ENCODE measurements at regions not wholly inside any gene's neighbourhood (a gene's known extent, or its start where the extent isn't known, plus 50 kb on each side); places are given as distances from the start of the nearest gene placed in this dataset.

GRCh38 chr1:223016381-223016780 is 126.7 kb downstream of the TLR5 start:
- no peak overlapping the region for H3K4me3 ChIP-seq (ENCODE audit: low read depth, low read length)
- in situ Hi-C loops (cut with HindIII; ENCODE audit: low sequenced_read_pairs) = no loop called here

GRCh38 chr1:223016890-223017289 is 126.2 kb downstream of the TLR5 start:
- no peak for TF ChIP-seq CTCF (IDR thresholded peaks at IDR 0.05; ENCODE audit: low read depth, low read length)
- H3K4me3 ChIP-seq (ENCODE audit: low read depth, low read length) = no peak overlapping the region
- no peak for DNase-seq (ENCODE audit: low read depth, low spot score)
- in situ Hi-C loops (cut with HindIII; ENCODE audit: low sequenced_read_pairs) = no loop called here

More at GRCh38 chr1:223016381-223016780, 126.7 kb downstream of the TLR5 start:
- no peak for TF ChIP-seq CTCF (IDR thresholded peaks at IDR 0.05; ENCODE audit: low read depth, low read length)
- DNase-seq (ENCODE audit: low read depth, low spot score) = no peak

GRCh38 chr1:223017291-223017690 is 125.8 kb downstream of the TLR5 start:
- H3K4me3 ChIP-seq (ENCODE audit: low read depth, low read length) = no peak overlapping the region
- TF ChIP-seq CTCF (IDR thresholded peaks at IDR 0.05; ENCODE audit: low read depth, low read length) = no peak
- in situ Hi-C loops (cut with HindIII; ENCODE audit: low sequenced_read_pairs) = no loop called here
- DNase-seq (ENCODE audit: low read depth, low spot score) = no peak

GRCh38 chr1:223018534-223018933 is 124.5 kb downstream of the TLR5 start:
- no peak for TF ChIP-seq CTCF (IDR thresholded peaks at IDR 0.05; ENCODE audit: low read depth, low read length)
- in situ Hi-C loops (cut with HindIII; ENCODE audit: low sequenced_read_pairs) = no loop called here
- DNase-seq (ENCODE audit: low read depth, low spot score) = no peak
- H3K4me3 ChIP-seq (ENCODE audit: low read depth, low read length) = no peak overlapping the region

GRCh38 chr1:223019256-223019655 is 123.8 kb downstream of the TLR5 start:
- no peak overlapping the region for H3K4me3 ChIP-seq (ENCODE audit: low read depth, low read length)
- DNase-seq (ENCODE audit: low read depth, low spot score) = no peak
- no peak for TF ChIP-seq CTCF (IDR thresholded peaks at IDR 0.05; ENCODE audit: low read depth, low read length)
- in situ Hi-C loops (cut with HindIII; ENCODE audit: low sequenced_read_pairs) = no loop called here

- in situ Hi-C loops (cut with HindIII; ENCODE audit: low sequenced_read_pairs) = no loop called here
- H3K4me3 ChIP-seq (ENCODE audit: low read depth, low read length) = no peak overlapping the region
- TF ChIP-seq CTCF (IDR thresholded peaks at IDR 0.05; ENCODE audit: low read depth, low read length) = no peak
Measured at GRCh38 chr1:223020770-223021169, 122.3 kb downstream of the TLR5 start.

More at GRCh38 chr1:223020770-223021169, 122.3 kb downstream of the TLR5 start:
- no peak for DNase-seq (ENCODE audit: low read depth, low spot score)

Measured in astrocyte of the spinal cord (primary cell).